Uterus (tissue), 2 donors: ENCODE measurements at regions not wholly inside any gene's neighbourhood (a gene's known extent, or its start where the extent isn't known, plus 50 kb on each side); places are given as distances from the start of the nearest gene placed in this dataset.
"Not testable (repeated sequence)": the region's sequence is repeated elsewhere in the genome, so short reads cannot be mapped to it uniquely, and the experiment has no call there.

ENCODE experiments used
- CTCF ChIP-seq, 4 experiments: fragments of 200-600 bp in 2 of 4; fragments of 450-650 bp in 2 of 4; sonication (generic) in 2 of 4; IDR thresholded peaks; one replicate each; pipeline ENCODE4 v1.5.1; 2016 to 2019; ENCODE audit warnings: antibody characterized with exemption in 4 of 4, mild to moderate bottlenecking in 2 of 4, moderate library complexity in 1 of 4
- POLR2A ChIP-seq, 2 donors: fragments of 450-650 bp; IDR thresholded peaks; one replicate each; pipeline ENCODE4 v1.6.1; 2016; ENCODE audit warnings: antibody characterized with exemption in 2 of 2, mild to moderate bottlenecking in 1 of 2, moderate library complexity in 1 of 2

- not testable (repeated sequence) for TF ChIP-seq CTCF, POLR2A (IDR thresholded peaks at IDR 0.05)
These were observed 206.7 kb downstream of the RTP5 start for GRCh38 chr2:242076184-242076583.
